HUES64 (cell line): ENCODE measurements at regions not wholly inside any gene's neighbourhood (a gene's known extent, or its start where the extent isn't known, plus 50 kb on each side); places are given as distances from the start of the nearest gene placed in this dataset.
A peak's percentile ranks its signal among the peaks of the same experiment; 100 is the strongest.

Source experiments
- H3K27ac ChIP-seq: 2 replicates; pipeline ENCODE4 v1.7.0; 2013; ENCODE audit warnings: low read depth, low read length, inconsistent platforms
- H3K27me3 ChIP-seq: 2 replicates; pipeline ENCODE4 v1.6.1; 2013; ENCODE audit warnings: mild to moderate bottlenecking, low read length; ENCODE audit not compliant: insufficient read depth
- H3K36me3 ChIP-seq: 2 replicates; pipeline ENCODE4 v1.6.1; 2013; ENCODE audit warnings: mild to moderate bottlenecking, low read length; ENCODE audit not compliant: insufficient read depth
- H3K4me1 ChIP-seq: 2 replicates; pipeline ENCODE4 v1.6.1; 2013; ENCODE audit warnings: mild to moderate bottlenecking, low read length, moderate library complexity; ENCODE audit not compliant: insufficient read depth
- H3K4me3 ChIP-seq: 2 replicates; pipeline ENCODE4 v1.5.1; 2013; ENCODE audit warnings: mild to moderate bottlenecking, low read length, moderate library complexity
- H3K9ac ChIP-seq: 2 replicates; pipeline ENCODE4 v1.6.1; 2013; ENCODE audit warnings: mild to moderate bottlenecking, low read depth, low read length
- H3K9me3 ChIP-seq: 2 replicates; pipeline ENCODE4 v1.6.1; 2013; ENCODE audit warnings: low read depth, low read length; ENCODE audit not compliant: insufficient read depth
- WGBS: fragments of 150-250, 120-280 bp; methylation state at CpG from one replicate; pipeline ENCODE4 v1.1.7; 2013; ENCODE audit warnings: missing lambda C conversion rate; 5-methylcytosine and 5-hydroxymethylcytosine counted together

DNA sequence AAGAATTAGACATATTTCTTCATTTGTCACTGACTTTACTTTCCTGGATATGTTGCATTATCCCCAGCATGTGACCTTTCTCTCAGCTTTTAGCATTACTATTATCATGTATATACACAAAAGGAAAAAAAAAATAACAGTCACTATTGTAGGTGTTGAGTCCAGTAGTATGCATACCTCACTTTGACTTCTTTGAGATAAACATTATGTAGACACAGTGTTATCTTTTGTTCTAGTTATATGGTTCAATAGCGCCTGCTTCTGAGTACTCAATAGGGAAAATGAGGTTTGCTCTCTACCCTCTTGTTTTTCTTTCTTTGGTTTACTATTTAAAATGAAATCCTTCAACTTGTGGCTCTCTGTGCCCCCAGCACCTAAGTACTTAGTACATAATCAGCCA, 409.6 kb upstream of the PKN2 start:
- peaks cover 4% of the 10 kb centered on the region; the same call in 1 of the 2 replicates for H3K4me1 ChIP-seq
- no peaks in the 10 kb centered on the region for H3K9me3 ChIP-seq
- no CpG with 5 or more reads among the region's 1 CpG for WGBS
- H3K9ac ChIP-seq = no peak overlapping the region
- no peak overlapping the region for H3K4me3 ChIP-seq
- no peak overlapping the region for H3K27ac ChIP-seq
- no peaks in the 10 kb centered on the region for H3K27me3 ChIP-seq
- H3K36me3 ChIP-seq = no peaks in the 10 kb centered on the region

DNA sequence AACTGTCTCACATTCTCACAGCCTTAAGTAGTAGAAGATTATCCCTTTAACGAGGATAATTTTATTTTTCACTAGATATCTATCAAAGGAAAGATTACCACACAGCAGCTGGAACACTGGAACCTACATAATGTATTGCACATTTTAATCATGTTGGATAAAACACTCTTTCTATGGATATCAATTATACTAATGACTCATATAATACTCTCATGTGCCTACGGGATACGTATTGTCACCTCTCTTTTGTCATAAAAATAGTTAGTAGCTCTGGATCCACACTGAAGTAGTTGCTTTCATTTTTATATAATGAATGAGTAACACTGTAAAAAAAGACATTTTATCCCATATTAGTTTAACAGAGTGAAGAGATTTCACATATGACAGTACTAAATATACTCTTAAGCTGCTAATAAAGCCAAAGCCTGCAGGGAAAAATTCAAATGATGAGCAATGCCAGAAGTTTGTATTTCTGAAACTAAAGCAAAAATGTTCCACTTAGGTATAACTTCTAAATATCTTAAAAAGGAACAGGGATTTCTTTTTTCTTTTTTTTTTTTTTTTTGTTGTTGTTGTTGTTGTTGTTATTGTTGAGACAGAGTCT, 408.7 kb upstream of the PKN2 start:
- Histone ChIP-seq H3K27me3 (no peaks in the 10 kb centered on the region), H3K9ac (no peak overlapping the region), H3K4me3 (no peak overlapping the region), H3K36me3 (no peaks in the 10 kb centered on the region), H3K27ac (no peak overlapping the region), H3K9me3 (no peaks in the 10 kb centered on the region), H3K4me1 (peaks cover 4% of the 10 kb centered on the region; the same call in 1 of the 2 replicates)
- 100% methylated on average over 1 of the region's 3 CpGs for WGBS

GRCh38 chr1:88276163-88276562, 407.9 kb upstream of the PKN2 start:
- Histone ChIP-seq H3K27me3 (no peaks in the 10 kb centered on the region), H3K36me3 (no peaks in the 10 kb centered on the region), H3K4me1 (peaks cover 4% of the 10 kb centered on the region; the same call in 1 of the 2 replicates), H3K27ac (no peak overlapping the region), H3K4me3 (no peak overlapping the region), H3K9ac (no peak overlapping the region), H3K9me3 (no peaks in the 10 kb centered on the region)
- WGBS = 92% methylated on average over 4 of the region's 4 CpGs

- Histone ChIP-seq H3K36me3 (no peaks in the 10 kb centered on the region), H3K9me3 (no peaks in the 10 kb centered on the region), H3K4me3 (no peak overlapping the region), H3K27me3 (no peaks in the 10 kb centered on the region), H3K4me1 (no peaks in the 10 kb centered on the region), H3K9ac (no peak overlapping the region), H3K27ac (no peak overlapping the region)
- WGBS = no CpG with 5 or more reads among the region's 2 CpGs
Measured at GRCh38 chr1:88284066-88284465, 400.0 kb upstream of the PKN2 start.

GRCh38 chr1:88284666-88285366, 399.3 kb upstream of the PKN2 start:
- 96% methylated on average over 3 of the region's 4 CpGs for WGBS
- Histone ChIP-seq H3K36me3 (no peaks in the 10 kb centered on the region), H3K27me3 (no peaks in the 10 kb centered on the region), H3K4me1 (no peaks in the 10 kb centered on the region), H3K4me3 (no peak overlapping the region), H3K9me3 (no peaks in the 10 kb centered on the region), H3K27ac (no peak overlapping the region), H3K9ac (no peak overlapping the region)

- Histone ChIP-seq H3K9ac (no peak overlapping the region), H3K27me3 (no peaks in the 10 kb centered on the region), H3K36me3 (no peaks in the 10 kb centered on the region), H3K4me1 (no peaks in the 10 kb centered on the region), H3K27ac (no peak overlapping the region), H3K4me3 (no peak overlapping the region), H3K9me3 (no peaks in the 10 kb centered on the region)
- 88% methylated on average over 1 of the region's 1 CpG for WGBS
Measured at GRCh38 chr1:88286716-88287115, 397.4 kb upstream of the PKN2 start.

- 87% methylated on average over 2 of the region's 2 CpGs for WGBS
Measured at GRCh38 chr1:88288571-88288970, 395.5 kb upstream of the PKN2 start.

GRCh38 chr1:88289401-88290102, 394.5 kb upstream of the PKN2 start:
- no peak overlapping the region for H3K4me3 ChIP-seq
- H3K27ac ChIP-seq = no peak overlapping the region
- H3K36me3 ChIP-seq = no peaks in the 10 kb centered on the region
- H3K9me3 ChIP-seq = no peaks in the 10 kb centered on the region
- no peak overlapping the region for H3K9ac ChIP-seq
- no peaks in the 10 kb centered on the region for H3K4me1 ChIP-seq
- no peaks in the 10 kb centered on the region for H3K27me3 ChIP-seq
- 93% methylated on average over 2 of the region's 2 CpGs for WGBS

More at GRCh38 chr1:88288571-88288970, 395.5 kb upstream of the PKN2 start:
- no peaks in the 10 kb centered on the region for H3K36me3 ChIP-seq
- no peak overlapping the region for H3K27ac ChIP-seq
- no peaks in the 10 kb centered on the region for H3K9me3 ChIP-seq
- H3K27me3 ChIP-seq = no peaks in the 10 kb centered on the region
- no peaks in the 10 kb centered on the region for H3K4me1 ChIP-seq
- H3K9ac ChIP-seq = no peak overlapping the region
- H3K4me3 ChIP-seq = no peak overlapping the region

- 92% methylated on average over 5 of the region's 5 CpGs for WGBS
- Histone ChIP-seq H3K27me3 (no peaks in the 10 kb centered on the region), H3K9me3 (no peaks in the 10 kb centered on the region), H3K36me3 (no peaks in the 10 kb centered on the region), H3K4me3 (no peak overlapping the region), H3K9ac (no peak overlapping the region), H3K27ac (no peak overlapping the region), H3K4me1 (peaks cover 14% of the 10 kb centered on the region)
Measured at GRCh38 chr1:88291611-88292354, 392.3 kb upstream of the PKN2 start.

GRCh38 chr1:88293691-88294190, 390.3 kb upstream of the PKN2 start:
- H3K9ac ChIP-seq = no peak overlapping the region
- H3K27me3 ChIP-seq = no peaks in the 10 kb centered on the region
- H3K9me3 ChIP-seq = no peaks in the 10 kb centered on the region
- peaks cover 31% of the 10 kb centered on the region for H3K4me1 ChIP-seq
- 81% methylated on average over 1 of the region's 1 CpG for WGBS
- no peak overlapping the region for H3K27ac ChIP-seq
- H3K36me3 ChIP-seq = no peaks in the 10 kb centered on the region
- H3K4me3 ChIP-seq = no peak overlapping the region

GRCh38 chr1:88296227-88296626, 387.8 kb upstream of the PKN2 start:
- H3K9me3 ChIP-seq = no peaks in the 10 kb centered on the region
- H3K9ac ChIP-seq = no peak overlapping the region
- WGBS = 66% methylated on average over 2 of the region's 2 CpGs
- peaks cover 31% of the 10 kb centered on the region for H3K4me1 ChIP-seq
- peak overlapping the region; percentile 62; the same call in 1 of the 2 replicates for H3K27ac ChIP-seq
- no peaks in the 10 kb centered on the region for H3K27me3 ChIP-seq
- no peaks in the 10 kb centered on the region for H3K36me3 ChIP-seq
- no peak overlapping the region for H3K4me3 ChIP-seq
